ENCODE measurements at regions not wholly inside any gene's neighbourhood (a gene's known extent, or its start where the extent isn't known, plus 50 kb on each side); places are given as distances from the start of the nearest gene placed in this dataset.
A peak's percentile ranks its signal among the peaks of the same experiment; 100 is the strongest.
"Not testable (repeated sequence)": the region's sequence is repeated elsewhere in the genome, so short reads cannot be mapped to it uniquely, and the experiment has no call there.

GRCh38 chr12:114812384-114812783 is 128.4 kb upstream of the TBX3 start:
- no peak for DNase-seq
- Histone ChIP-seq H3K9me3 (no peaks in the 10 kb centered on the region), H3K27ac (peak overlapping the region; percentile 8 to 62 (median 44)), H3K27me3 (no peaks in the 10 kb centered on the region), H3K36me3 (no peaks in the 10 kb centered on the region), H3K4me3 (no peak overlapping the region), H3K4me1 (no peaks in the 10 kb centered on the region)
- WGBS, 2 donors (ENCODE audit: low coverage in 1 of 2): 67 to 83% methylated on average over 4 of the region's 4 CpGs
- intact Hi-C loops (cut with DNase I; ENCODE audit: low total_unique reads) (no loop called here), in situ Hi-C loops (cut with MboI; ENCODE audit: low pct_ligation_motif_present in 1 of 4, low pct_unique_long_range_greater_than_20kb in 1 of 4, low sequenced_read_pairs in 3 of 4) (no loop called here)
- no peak for TF ChIP-seq CTCF (IDR thresholded peaks at IDR 0.05)
- no peak for TF ChIP-seq POLR2A (IDR thresholded peaks at IDR 0.05)
- TF ChIP-seq POLR2AphosphoS5 (IDR thresholded peaks at IDR 0.05): no peak

DNA sequence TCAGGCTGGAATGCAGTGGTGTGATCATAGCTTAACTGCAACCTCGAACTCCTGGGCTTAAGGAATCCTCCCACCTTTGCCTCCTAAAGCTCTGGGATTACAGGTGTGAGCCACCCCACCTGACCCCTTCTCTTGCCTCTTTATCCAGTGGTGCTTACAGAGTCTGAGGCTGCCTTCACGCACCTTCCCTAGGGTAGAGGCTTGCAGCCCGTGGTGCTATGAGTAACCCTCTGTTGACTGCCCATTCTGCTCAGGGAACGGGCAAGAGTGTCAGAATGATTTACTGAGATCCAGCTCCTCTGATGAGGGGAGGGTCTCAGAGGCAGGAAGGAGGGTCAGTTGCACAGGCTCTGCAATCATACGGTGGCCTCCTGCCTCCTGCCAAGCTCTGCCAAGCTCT is 125.1 kb upstream of the TBX3 start:
- Histone ChIP-seq H3K27ac (no peak overlapping the region), H3K4me1 (no peaks in the 10 kb centered on the region), H3K36me3 (no peaks in the 10 kb centered on the region), H3K4me3 (no peak overlapping the region), H3K27me3 (no peaks in the 10 kb centered on the region), H3K9me3 (no peaks in the 10 kb centered on the region)
- 60 to 75% methylated on average over 3 to 5 of the region's 5 CpGs for WGBS, 2 donors (ENCODE audit: low coverage in 1 of 2)
- in situ Hi-C loops (cut with MboI; ENCODE audit: low pct_ligation_motif_present in 1 of 4, low pct_unique_long_range_greater_than_20kb in 1 of 4, low sequenced_read_pairs in 3 of 4): no loop called here
- intact Hi-C loops (cut with DNase I; ENCODE audit: low total_unique reads): no loop called here
- TF ChIP-seq CTCF (IDR thresholded peaks at IDR 0.05) (no peak), POLR2A (IDR thresholded peaks at IDR 0.05) (no peak), EP300 (IDR thresholded peaks at IDR 0.05; ENCODE audit: low read depth) (no peak), POLR2AphosphoS5 (IDR thresholded peaks at IDR 0.05) (no peak)
- no peak for DNase-seq

DNA sequence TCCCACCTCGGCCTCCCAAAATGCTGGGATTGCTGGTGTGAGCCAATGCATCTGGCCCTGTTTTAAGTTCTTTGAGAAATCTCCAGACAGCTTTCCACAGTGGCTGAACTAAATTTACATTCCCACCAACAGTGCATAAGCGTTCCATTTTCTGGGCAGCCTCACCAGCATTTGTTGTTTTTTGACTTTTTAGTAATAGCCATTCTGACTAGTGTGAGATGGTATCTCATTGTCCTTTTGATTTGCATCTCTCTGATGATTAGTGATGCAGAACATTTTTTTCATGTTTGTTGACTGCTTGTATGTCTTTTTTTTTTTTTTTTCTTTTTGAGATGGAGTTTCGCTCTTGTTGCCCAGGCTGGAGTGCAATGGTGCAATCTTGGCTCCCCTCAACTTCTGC is 117.4 kb upstream of the TBX3 start:
- intact Hi-C loops (cut with DNase I; ENCODE audit: low total_unique reads); H3K4me3 ChIP-seq; H3K4me1 ChIP-seq; H3K27ac ChIP-seq; in situ Hi-C loops (cut with MboI; ENCODE audit: low pct_ligation_motif_present in 1 of 4, low pct_unique_long_range_greater_than_20kb in 1 of 4, low sequenced_read_pairs in 3 of 4); H3K27me3 ChIP-seq; H3K36me3 ChIP-seq; H3K9me3 ChIP-seq; DNase-seq: not testable (repeated sequence)
- WGBS, 2 donors (ENCODE audit: low coverage in 1 of 2): 76 to 84% methylated on average over 2 to 3 of the region's 3 CpGs

DNA sequence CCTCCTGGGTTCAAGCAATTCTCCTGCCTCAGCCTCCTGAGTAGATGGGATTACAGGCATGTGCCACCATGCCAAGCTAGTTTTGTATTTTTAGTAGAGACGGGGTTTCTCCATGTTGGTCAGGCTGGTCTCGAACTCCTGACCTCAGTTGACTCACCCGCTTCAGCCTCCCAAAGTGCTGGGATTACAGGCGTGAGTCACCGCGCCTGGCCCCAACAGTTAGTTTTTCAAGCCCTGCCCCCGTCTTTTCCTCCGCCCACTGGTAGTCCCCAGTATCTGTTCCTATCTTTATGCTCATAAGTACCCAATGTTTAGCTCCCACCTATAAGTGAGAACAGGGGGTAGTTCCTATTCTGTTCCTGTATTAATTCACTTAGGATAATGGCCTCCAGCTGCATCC is 116.6 kb upstream of the TBX3 start:
- H3K9me3 ChIP-seq; intact Hi-C loops (cut with DNase I; ENCODE audit: low total_unique reads); H3K36me3 ChIP-seq; H3K27ac ChIP-seq; DNase-seq; H3K4me1 ChIP-seq; in situ Hi-C loops (cut with MboI; ENCODE audit: low pct_ligation_motif_present in 1 of 4, low pct_unique_long_range_greater_than_20kb in 1 of 4, low sequenced_read_pairs in 3 of 4); H3K4me3 ChIP-seq; H3K27me3 ChIP-seq: not testable (repeated sequence)
- WGBS, 2 donors (ENCODE audit: low coverage in 1 of 2): 75 to 90% methylated on average over 2 to 7 of the region's 8 CpGs

DNA sequence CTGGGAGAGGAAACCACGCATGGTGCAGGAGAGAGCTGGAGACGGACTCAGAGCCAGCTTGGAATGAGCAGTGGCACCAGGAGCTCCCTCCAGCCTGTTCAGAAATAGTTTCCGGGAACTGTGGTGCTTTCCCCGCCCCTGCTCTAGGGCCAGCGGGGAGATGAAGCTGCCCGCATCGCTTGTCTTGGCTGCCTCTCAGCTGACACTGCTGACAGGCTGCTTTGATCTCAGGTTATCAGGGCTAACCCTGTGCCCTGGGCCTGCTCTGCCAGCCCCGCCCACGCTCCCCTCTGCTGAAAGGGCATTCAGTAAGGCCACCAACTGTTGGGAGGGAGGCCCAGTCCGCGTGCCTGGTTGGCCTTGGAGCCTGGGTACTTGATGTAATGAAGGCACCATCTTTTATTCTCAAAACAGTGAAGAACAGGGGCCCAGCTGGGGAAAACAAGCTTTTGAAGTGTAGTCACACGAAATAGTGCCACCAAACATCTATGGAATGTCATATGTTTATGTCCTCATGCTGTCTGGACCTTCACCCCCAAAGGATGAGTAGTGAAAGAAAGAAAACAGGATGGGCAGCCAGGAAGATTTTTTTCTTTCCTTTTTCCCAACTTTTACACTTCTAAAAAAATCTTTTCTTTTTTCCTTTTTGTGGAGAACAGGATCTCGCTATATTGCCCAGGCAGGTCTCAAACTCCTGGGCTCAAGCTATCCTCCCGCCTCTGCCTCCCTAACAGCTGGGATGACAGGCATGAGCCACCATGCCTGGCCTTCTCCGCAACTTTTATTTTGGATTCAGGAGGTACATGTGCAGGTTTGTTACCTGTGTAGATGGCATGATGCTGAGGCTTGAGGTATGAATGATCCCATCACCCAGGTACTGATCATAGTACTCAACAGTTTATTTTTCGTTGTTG is 115.9 kb upstream of the TBX3 start:
- TF ChIP-seq POLR2AphosphoS5 (IDR thresholded peaks at IDR 0.05) (no peak), POLR2A (IDR thresholded peaks at IDR 0.05) (no peak), EP300 (IDR thresholded peaks at IDR 0.05; ENCODE audit: low read depth) (no peak), CTCF (IDR thresholded peaks at IDR 0.05) (no peak)
- intact Hi-C loops (cut with DNase I; ENCODE audit: low total_unique reads) (no loop called here), in situ Hi-C loops (cut with MboI; ENCODE audit: low pct_ligation_motif_present in 1 of 4, low pct_unique_long_range_greater_than_20kb in 1 of 4, low sequenced_read_pairs in 3 of 4) (no loop called here)
- DNase-seq: peak; percentile 15
- Histone ChIP-seq H3K9me3 (no peaks in the 10 kb centered on the region), H3K27me3 (no peaks in the 10 kb centered on the region), H3K36me3 (no peaks in the 10 kb centered on the region), H3K27ac (no peak overlapping the region), H3K4me3 (no peak overlapping the region), H3K4me1 (peaks cover 0 to 4% (median 0%) of the 10 kb centered on the region in 4 donors)
- WGBS, 2 donors (ENCODE audit: low coverage in 1 of 2): 50 to 66% methylated on average over 6 to 16 of the region's 16 CpGs
